ENCODE measurements at regions not wholly inside any gene's neighbourhood (a gene's known extent, or its start where the extent isn't known, plus 50 kb on each side); places are given as distances from the start of the nearest gene placed in this dataset.

DNA sequence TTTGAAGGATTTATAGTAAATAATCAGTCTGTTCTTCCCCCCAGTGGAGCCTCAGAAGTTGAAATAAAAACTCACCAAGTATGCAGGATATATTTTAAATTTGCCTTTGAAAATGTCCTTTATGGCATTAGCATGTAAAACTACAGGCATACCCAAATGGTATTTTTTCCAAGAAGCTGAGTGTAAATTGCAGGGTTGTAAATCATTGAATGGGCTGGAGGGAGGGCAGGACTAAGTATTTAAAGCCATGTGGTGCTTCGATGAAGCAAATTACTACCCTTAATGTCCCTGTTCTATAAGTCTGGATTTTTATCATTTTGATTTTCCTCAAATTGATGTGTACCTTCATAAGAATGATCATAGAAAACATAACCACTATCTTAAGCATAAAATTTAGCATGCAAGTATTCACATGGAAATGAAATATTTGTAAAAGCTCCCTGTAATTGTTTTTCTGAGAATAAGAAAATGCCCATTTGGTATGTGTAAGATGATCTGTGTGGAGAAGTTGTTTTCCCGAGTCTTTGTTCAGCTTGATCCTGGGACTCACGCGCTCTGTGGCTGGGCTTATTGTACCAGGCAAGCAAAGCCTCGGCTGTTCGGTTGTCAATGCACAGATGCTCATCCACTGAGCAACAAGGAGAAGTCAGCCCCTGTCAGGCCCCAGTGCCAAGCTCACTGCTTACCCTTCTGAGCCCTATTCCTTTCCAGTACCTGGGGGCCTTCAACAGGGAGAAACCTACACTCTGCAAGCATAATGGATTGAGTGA is 66.7 kb downstream of the CD164 start:
- no peak overlapping the region for H3K27ac ChIP-seq
- TF ChIP-seq ZFX (IDR thresholded peaks at IDR 0.05; ENCODE audit: borderline replicate concordance) = no peak
- TF ChIP-seq, protein P1, sequence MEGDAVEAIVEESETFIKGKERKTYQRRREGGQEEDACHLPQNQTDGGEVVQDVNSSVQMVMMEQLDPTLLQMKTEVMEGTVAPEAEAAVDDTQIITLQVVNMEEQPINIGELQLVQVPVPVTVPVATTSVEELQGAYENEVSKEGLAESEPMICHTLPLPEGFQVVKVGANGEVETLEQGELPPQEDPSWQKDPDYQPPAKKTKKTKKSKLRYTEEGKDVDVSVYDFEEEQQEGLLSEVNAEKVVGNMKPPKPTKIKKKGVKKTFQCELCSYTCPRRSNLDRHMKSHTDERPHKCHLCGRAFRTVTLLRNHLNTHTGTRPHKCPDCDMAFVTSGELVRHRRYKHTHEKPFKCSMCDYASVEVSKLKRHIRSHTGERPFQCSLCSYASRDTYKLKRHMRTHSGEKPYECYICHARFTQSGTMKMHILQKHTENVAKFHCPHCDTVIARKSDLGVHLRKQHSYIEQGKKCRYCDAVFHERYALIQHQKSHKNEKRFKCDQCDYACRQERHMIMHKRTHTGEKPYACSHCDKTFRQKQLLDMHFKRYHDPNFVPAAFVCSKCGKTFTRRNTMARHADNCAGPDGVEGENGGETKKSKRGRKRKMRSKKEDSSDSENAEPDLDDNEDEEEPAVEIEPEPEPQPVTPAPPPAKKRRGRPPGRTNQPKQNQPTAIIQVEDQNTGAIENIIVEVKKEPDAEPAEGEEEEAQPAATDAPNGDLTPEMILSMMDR (IDR thresholded peaks at IDR 0.05) = no peak

DNA sequence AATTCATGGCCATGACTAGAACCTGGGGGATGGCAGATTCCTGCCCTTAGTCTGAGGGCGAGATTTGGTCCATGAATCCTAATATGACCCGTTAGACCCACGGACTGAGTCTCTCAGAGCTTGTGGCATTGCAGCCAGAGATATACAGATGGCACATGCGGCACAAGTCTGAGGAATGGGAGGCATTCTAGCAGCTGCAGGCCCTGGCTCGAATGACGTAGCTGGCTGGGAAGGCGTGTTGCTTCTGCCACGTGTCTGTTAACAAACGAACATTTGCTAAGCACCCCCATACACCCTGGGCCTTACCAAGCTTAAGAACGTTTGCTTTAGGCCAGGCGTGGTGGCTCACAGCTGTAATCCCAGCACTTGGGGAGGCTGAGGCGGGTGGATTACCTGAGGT is 68.0 kb downstream of the CD164 start:
- TF ChIP-seq ZFX (IDR thresholded peaks at IDR 0.05; ENCODE audit: borderline replicate concordance) = no peak
- TF ChIP-seq, protein P1 (IDR thresholded peaks at IDR 0.05) = no peak
- H3K27ac ChIP-seq = no peak overlapping the region

DNA sequence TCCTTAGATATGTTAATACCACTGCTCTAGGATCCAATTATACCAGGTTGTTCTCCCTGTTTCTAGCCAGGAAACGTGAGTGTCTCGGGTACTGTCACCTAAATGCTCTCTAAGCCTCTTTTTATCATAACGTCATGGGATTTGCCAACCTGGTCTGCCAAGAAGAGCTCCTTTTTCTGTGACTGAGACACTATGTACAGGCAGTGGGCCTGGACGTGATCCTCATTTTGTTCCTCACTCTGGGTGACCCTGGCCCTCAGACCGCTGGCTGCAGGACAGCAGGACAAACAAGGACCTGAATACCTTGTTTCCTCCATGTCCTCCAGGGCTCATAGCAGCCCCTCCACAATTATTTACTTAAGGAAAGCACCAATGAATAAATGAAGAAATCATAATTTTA is 69.1 kb downstream of the CD164 start:
- H3K27ac ChIP-seq = no peak overlapping the region
- no peak for TF ChIP-seq ZFX (IDR thresholded peaks at IDR 0.05; ENCODE audit: borderline replicate concordance)
- TF ChIP-seq, protein P1 (IDR thresholded peaks at IDR 0.05) = no peak

DNA sequence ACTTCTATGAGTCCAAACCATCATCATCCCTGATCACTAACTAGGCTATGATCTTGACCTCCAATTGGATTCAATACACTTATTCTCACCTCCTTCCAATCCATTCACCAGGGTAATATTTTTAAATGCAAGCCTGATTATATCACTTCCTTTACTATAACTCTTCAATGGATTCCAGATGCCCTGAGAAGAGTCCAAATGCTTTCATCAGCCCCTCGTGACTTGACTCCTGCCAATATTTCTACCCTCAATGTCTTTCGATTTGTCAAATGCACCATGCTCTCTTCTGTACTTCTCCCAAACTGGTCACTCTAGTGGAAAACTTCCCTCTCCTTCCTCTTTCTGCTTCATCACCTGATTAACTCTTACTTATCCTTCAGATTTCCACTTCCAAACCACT is 70.8 kb downstream of the CD164 start:
- TF ChIP-seq ZFX (IDR thresholded peaks at IDR 0.05; ENCODE audit: borderline replicate concordance) = no peak
- TF ChIP-seq, protein P1 (IDR thresholded peaks at IDR 0.05) = no peak
- H3K27ac ChIP-seq = no peak overlapping the region

DNA sequence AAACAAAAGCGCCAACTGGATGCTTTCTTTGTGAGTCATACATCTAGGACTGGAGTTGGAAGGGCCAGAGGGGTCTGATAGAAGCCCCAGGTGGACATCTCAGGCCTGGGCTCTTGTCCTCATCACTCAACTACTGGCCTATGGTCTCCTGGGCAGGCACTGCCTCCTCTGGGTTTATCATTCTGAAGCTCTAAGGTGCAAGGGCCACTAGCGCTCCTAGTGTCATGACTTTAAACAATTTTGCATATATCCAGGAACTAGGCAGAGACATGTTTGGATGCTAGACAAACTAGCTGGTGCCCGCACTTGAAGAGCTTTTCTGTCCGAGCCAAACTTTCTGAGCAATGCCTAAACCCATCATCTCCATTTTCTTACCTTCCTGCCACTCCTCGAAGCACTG is 72.3 kb downstream of the CD164 start:
- H3K27ac ChIP-seq = no peak overlapping the region
- TF ChIP-seq, protein P1 (IDR thresholded peaks at IDR 0.05) = no peak
- no peak for TF ChIP-seq ZFX (IDR thresholded peaks at IDR 0.05; ENCODE audit: borderline replicate concordance)

DNA sequence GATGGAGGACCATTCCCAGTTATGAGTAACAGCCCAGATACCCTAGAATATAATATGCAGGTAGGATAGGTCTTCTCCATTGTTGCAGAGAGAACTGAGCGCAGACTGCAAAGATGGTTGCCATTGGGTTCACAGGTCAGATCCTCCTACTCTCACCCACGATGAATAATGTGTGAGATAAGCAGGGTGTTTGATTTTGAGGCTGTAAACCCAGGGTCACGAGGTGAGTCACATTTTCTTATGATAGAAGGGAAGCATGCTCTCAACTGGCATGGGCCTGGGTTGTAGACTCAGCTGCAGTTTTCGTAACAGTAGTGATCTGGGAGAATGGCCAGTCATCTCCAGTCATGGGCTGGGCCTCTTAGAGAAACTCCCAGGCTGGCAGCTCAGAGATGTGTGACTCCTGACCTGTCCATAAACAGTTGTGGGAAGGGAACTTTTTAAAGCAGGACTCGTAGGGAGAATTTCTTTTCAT is 74.2 kb downstream of the CD164 start:
- H3K27ac ChIP-seq = no peak overlapping the region
- TF ChIP-seq, protein P1 (IDR thresholded peaks at IDR 0.05) = no peak
- no peak for TF ChIP-seq ZFX (IDR thresholded peaks at IDR 0.05; ENCODE audit: borderline replicate concordance)

DNA sequence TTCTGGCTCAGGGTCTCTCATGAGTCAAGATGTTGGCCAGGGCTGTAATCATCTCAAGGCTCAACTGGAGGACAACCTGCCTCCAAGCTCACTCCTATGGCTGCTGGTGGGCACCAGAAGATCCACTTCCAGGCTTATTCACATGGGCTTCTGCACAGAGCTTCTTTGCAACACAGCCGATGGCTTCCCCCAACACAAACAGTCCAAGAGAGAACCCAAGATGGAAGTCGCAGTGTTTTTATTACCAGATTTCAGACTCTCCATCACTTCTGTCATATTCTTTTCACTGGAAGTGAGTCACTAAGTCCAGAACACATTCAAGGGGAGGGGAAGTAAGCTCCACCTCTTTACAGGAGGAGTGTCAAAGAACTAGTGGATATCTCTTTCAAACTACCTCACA is 75.5 kb downstream of the CD164 start:
- TF ChIP-seq, protein P1 (IDR thresholded peaks at IDR 0.05) = no peak
- no peak for TF ChIP-seq ZFX (IDR thresholded peaks at IDR 0.05; ENCODE audit: borderline replicate concordance)
- no peak overlapping the region for H3K27ac ChIP-seq
